Osteoblast (primary cell): ENCODE measurements at regions not wholly inside any gene's neighbourhood (a gene's known extent, or its start where the extent isn't known, plus 50 kb on each side); places are given as distances from the start of the nearest gene placed in this dataset.
"Not testable (repeated sequence)": the region's sequence is repeated elsewhere in the genome, so short reads cannot be mapped to it uniquely, and the experiment has no call there.

Experiments used
- DNase-seq: peaks from one replicate; pipeline ENCODE4 v3.0.0; 2011; ENCODE audit warnings: low spot score, mixed read lengths; ENCODE audit not compliant: insufficient read length; ENCODE audit errors: missing footprints
- H2AFZ ChIP-seq: 2 replicates; pipeline ENCODE4 v1.6.0; 2011; ENCODE audit warnings: mild to moderate bottlenecking, low read length
- H3K27ac ChIP-seq: 2 replicates; pipeline ENCODE4 v1.5.1; 2011; ENCODE audit warnings: mild to moderate bottlenecking, low read depth, low read length, moderate library complexity
- H3K27me3 ChIP-seq: 2 replicates; pipeline ENCODE4 v1.6.0; 2012; ENCODE audit warnings: mild to moderate bottlenecking, control low read depth, inconsistent platforms, low read length, moderate library complexity; ENCODE audit not compliant: insufficient read depth
- H3K36me3 ChIP-seq: 2 replicates; pipeline ENCODE4 v1.5.1; 2011; ENCODE audit warnings: mild to moderate bottlenecking, low read length, control low read depth, moderate library complexity; ENCODE audit not compliant: insufficient read depth
- H3K4me1 ChIP-seq: 2 replicates; pipeline ENCODE4 v1.5.1; 2011; ENCODE audit warnings: mild to moderate bottlenecking, low read length, control low read depth, moderate library complexity; ENCODE audit not compliant: insufficient read depth
- H3K4me2 ChIP-seq: 2 replicates; pipeline ENCODE4 v1.6.0; 2011; ENCODE audit warnings: mild to moderate bottlenecking, low read length; ENCODE audit not compliant: insufficient read depth
- H3K4me3 ChIP-seq: fragments of 200-600 bp; sonication (generic); 3 replicates; pipeline ENCODE4 v1.5.1; 2012; ENCODE audit warnings: mild to moderate bottlenecking, low read length, inconsistent platforms; ENCODE audit not compliant: insufficient read depth
- H3K79me2 ChIP-seq: 2 replicates; pipeline ENCODE4 v1.6.0; 2012; ENCODE audit warnings: mild to moderate bottlenecking, low read length, control low read depth, inconsistent platforms; ENCODE audit not compliant: insufficient read depth
- H3K9me3 ChIP-seq: 2 replicates; pipeline ENCODE4 v1.5.1; 2011; ENCODE audit warnings: low read depth, low read length, control low read depth
- H4K20me1 ChIP-seq: 2 replicates; pipeline ENCODE4 v1.6.0; 2012; ENCODE audit warnings: mild to moderate bottlenecking, low read length, control low read depth; ENCODE audit not compliant: insufficient read depth
- TF ChIP-seq, protein P1 (sequence below): IDR thresholded peaks from 2 replicates; pipeline ENCODE4 v1.5.1; 2011; ENCODE audit warnings: mild to moderate bottlenecking, low read depth, low read length, moderate library complexity; ENCODE audit errors: extremely low read depth

DNA sequence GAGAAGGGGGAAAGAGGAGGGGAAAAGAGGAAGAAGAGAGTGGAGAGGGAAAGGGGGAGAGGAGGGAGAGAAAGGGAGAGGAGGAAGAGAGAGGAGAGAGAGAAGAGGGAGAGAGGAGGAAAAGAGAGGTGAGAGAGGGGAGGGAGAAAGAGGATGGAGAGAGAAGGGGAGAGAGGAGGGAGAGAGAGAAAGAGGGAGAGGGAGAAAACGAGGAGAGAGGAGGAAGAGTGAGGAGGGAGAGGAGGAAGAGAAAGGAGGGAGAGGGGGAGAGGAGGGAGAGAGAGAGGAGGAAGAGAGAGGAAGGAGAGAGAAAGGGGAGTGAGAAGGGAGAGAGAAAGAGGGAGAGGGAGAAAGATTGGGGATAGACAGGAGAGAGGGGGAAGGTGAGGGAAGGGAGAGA is 197.6 kb upstream of the FOXK1 start:
- Histone ChIP-seq H3K36me3 (no peaks in the 10 kb centered on the region), H3K27me3 (no peaks in the 10 kb centered on the region), H3K4me2 (no peak overlapping the region), H3K4me3 (no peak overlapping the region), H3K9me3 (no peaks in the 10 kb centered on the region), H3K79me2 (no peaks in the 10 kb centered on the region), H3K4me1 (no peaks in the 10 kb centered on the region), H3K27ac (no peak overlapping the region), H2AFZ (no peak overlapping the region), H4K20me1 (no peaks in the 10 kb centered on the region)
- TF ChIP-seq, protein P1, sequence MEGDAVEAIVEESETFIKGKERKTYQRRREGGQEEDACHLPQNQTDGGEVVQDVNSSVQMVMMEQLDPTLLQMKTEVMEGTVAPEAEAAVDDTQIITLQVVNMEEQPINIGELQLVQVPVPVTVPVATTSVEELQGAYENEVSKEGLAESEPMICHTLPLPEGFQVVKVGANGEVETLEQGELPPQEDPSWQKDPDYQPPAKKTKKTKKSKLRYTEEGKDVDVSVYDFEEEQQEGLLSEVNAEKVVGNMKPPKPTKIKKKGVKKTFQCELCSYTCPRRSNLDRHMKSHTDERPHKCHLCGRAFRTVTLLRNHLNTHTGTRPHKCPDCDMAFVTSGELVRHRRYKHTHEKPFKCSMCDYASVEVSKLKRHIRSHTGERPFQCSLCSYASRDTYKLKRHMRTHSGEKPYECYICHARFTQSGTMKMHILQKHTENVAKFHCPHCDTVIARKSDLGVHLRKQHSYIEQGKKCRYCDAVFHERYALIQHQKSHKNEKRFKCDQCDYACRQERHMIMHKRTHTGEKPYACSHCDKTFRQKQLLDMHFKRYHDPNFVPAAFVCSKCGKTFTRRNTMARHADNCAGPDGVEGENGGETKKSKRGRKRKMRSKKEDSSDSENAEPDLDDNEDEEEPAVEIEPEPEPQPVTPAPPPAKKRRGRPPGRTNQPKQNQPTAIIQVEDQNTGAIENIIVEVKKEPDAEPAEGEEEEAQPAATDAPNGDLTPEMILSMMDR: no peak
- no peak for DNase-seq

DNA sequence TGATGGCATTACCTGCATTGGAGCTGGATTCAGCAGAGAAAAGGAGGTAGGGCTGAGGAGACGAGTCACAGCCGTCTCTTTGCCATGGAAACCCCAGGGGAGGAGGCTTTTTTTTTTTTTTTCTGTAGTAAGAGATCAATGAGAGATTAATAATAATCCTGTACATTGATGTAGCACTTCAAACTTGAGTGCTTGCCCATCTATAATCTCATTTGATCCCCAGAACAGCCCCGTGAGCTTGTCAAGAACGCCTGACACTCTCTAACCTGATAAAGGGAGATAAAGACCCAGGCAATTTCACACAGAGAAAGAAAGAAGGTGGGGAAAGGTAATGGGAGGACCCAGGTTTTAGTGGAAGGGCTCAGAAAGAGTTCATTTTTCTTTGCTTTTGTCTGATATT is 195.2 kb upstream of the FOXK1 start:
- Histone ChIP-seq H3K4me2 (no peak overlapping the region), H3K79me2 (no peaks in the 10 kb centered on the region), H2AFZ (no peak overlapping the region), H3K9me3 (no peaks in the 10 kb centered on the region), H3K4me3 (no peak overlapping the region), H3K36me3 (no peaks in the 10 kb centered on the region), H3K4me1 (no peaks in the 10 kb centered on the region), H4K20me1 (no peaks in the 10 kb centered on the region), H3K27ac (no peak overlapping the region), H3K27me3 (no peaks in the 10 kb centered on the region)
- TF ChIP-seq, protein P1: no peak
- DNase-seq: no peak

DNA sequence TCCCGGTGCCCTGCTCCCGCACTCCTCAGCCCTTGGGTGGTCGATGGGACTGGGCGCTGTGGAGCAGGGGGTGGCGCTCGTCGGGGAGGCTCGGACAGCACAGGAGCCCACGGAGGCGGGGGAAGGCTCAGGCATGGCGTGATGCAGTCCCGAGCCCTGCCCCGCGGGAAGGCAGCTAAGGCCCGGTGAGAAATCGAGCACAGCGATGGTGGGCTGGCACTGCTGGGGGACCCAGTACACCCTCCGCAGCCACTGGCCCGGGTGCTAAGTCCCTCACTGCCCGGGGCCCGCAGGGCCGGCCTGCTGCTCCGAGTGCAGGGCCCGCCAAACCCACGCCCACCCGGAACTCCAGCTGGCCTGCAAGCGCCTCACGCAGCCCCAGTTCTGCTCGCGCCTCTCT is 185.2 kb upstream of the FOXK1 start:
- H3K4me3 ChIP-seq, H3K27ac ChIP-seq, H3K9me3 ChIP-seq, H3K4me2 ChIP-seq, H3K4me1 ChIP-seq, H3K79me2 ChIP-seq, DNase-seq, H3K36me3 ChIP-seq, H2AFZ ChIP-seq, H4K20me1 ChIP-seq, H3K27me3 ChIP-seq: not testable (repeated sequence)

DNA sequence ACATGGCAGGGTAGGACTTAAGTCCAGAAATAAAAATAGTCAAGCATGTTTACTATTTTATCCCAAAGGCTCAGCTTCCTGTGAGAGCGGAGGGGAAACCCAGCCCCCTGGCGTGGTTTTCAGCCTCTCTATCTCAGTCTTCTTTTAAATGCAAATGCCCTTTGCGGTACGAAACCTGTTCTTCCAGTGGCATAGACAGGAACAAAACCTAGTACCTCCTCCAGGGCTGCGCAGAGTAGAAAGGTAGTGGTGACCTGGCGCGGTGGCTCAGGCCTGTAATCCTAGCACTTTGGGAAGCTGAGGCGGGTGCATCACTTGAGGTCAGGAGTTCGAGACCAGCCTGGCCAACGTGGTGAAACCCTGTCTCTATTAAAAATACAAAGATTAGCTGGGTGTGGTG is 181.3 kb upstream of the FOXK1 start:
- no peaks in the 10 kb centered on the region for H3K4me1 ChIP-seq
- no peak overlapping the region for H3K27ac ChIP-seq
- no peak overlapping the region for H3K4me3 ChIP-seq
- no peaks in the 10 kb centered on the region for H3K27me3 ChIP-seq
- no peak for DNase-seq
- no peak overlapping the region for H3K4me2 ChIP-seq
- TF ChIP-seq, protein P1: no peak
- no peaks in the 10 kb centered on the region for H3K79me2 ChIP-seq
- H3K36me3 ChIP-seq: no peaks in the 10 kb centered on the region
- no peaks in the 10 kb centered on the region for H4K20me1 ChIP-seq
- H2AFZ ChIP-seq: no peak overlapping the region
- H3K9me3 ChIP-seq: no peaks in the 10 kb centered on the region

DNA sequence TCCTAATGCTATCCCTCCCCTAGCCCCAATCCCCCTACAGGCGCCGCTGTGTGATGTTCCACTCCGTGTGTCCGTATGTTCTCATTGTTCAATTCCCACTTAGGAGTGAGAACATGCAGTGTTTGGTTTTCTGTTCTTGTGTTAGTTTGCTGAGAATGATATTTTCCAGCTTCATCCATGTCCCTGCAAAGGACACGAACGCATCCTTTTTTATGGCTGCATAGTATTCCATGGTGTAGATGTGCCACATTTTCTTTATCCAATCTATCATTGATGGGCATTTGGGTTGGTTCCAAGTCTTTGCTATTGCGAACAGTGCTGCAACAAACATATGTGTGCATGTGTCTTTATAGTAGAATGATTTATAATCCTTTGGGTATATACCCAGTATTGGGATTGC is 174.2 kb upstream of the FOXK1 start:
- H3K4me1 ChIP-seq, H3K27me3 ChIP-seq, H3K4me3 ChIP-seq: not testable (repeated sequence)

More for the DNA sequence above, 174.2 kb upstream of the FOXK1 start:
- H3K27ac ChIP-seq, H2AFZ ChIP-seq, DNase-seq, H3K9me3 ChIP-seq, H4K20me1 ChIP-seq, H3K4me2 ChIP-seq, H3K79me2 ChIP-seq, H3K36me3 ChIP-seq: not testable (repeated sequence)
